ENCODE measurements at regions not wholly inside any gene's neighbourhood (a gene's known extent, or its start where the extent isn't known, plus 50 kb on each side); places are given as distances from the start of the nearest gene placed in this dataset.

GRCh38 chr10:130434446-130435385 is 298.5 kb downstream of the GLRX3 start:
- no peak for DNase-seq

- no peak for DNase-seq
Measured at GRCh38 chr10:130435961-130436360, 299.8 kb downstream of the GLRX3 start.

GRCh38 chr10:130438861-130439260 is 302.7 kb downstream of the GLRX3 start:
- no peak for DNase-seq

GRCh38 chr10:130439766-130440165 is 303.6 kb downstream of the GLRX3 start:
- DNase-seq: no peak

GRCh38 chr10:130440494-130440893 is 304.3 kb downstream of the GLRX3 start:
- DNase-seq: no peak

- no peak for DNase-seq
Measured at GRCh38 chr10:130440971-130441370, 304.8 kb downstream of the GLRX3 start.

GRCh38 chr10:130443066-130443465 is 306.9 kb downstream of the GLRX3 start:
- no peak for DNase-seq

- DNase-seq: no peak
Measured at GRCh38 chr10:130453036-130453720, 317.0 kb downstream of the GLRX3 start.

- DNase-seq: no peak
Measured at GRCh38 chr10:130453721-130454542, 317.7 kb downstream of the GLRX3 start.

- DNase-seq: no peak
Measured at GRCh38 chr10:130454543-130455000, 318.4 kb downstream of the GLRX3 start.

- no peak for DNase-seq
Measured at GRCh38 chr10:130455111-130455695, 319.0 kb downstream of the GLRX3 start.

- no peak for DNase-seq
Measured at GRCh38 chr10:130455791-130456190, 319.6 kb downstream of the GLRX3 start.

- DNase-seq: no peak
Measured at GRCh38 chr10:130456616-130457015, 320.4 kb downstream of the GLRX3 start.

- no peak for DNase-seq
Measured at GRCh38 chr10:130458509-130458908, 322.3 kb downstream of the GLRX3 start.

GRCh38 chr10:130459011-130459410 is 322.8 kb downstream of the GLRX3 start:
- no peak for DNase-seq

- no peak for DNase-seq
Measured at GRCh38 chr10:130459851-130460490, 323.8 kb downstream of the GLRX3 start.

GRCh38 chr10:130461631-130462030 is 325.4 kb downstream of the GLRX3 start:
- no peak for DNase-seq

GRCh38 chr10:130463104-130463875 is 327.1 kb downstream of the GLRX3 start:
- DNase-seq: no peak

GRCh38 chr10:130463876-130464364 is 327.7 kb downstream of the GLRX3 start:
- no peak for DNase-seq

GRCh38 chr10:130464426-130464825 is 328.2 kb downstream of the GLRX3 start:
- no peak for DNase-seq

Measured in NCI-H1417 (cell line).